ENCODE measurements at regions not wholly inside any gene's neighbourhood (a gene's known extent, or its start where the extent isn't known, plus 50 kb on each side); places are given as distances from the start of the nearest gene placed in this dataset.
A peak's percentile ranks its signal among the peaks of the same experiment; 100 is the strongest.

- H3K4me1 ChIP-seq (ENCODE audit: control insufficient read depth, insufficient read depth, low read length): peaks cover 6% of the 10 kb centered on the region
- H3K9me3 ChIP-seq (ENCODE audit: control insufficient read depth, insufficient read depth, low read depth, low read length): no peaks in the 10 kb centered on the region
- H3K27ac ChIP-seq (ENCODE audit: extremely low read depth, low read depth, low read length): no peak overlapping the region
- ChIA-PET POLR2A (no interaction called here), CTCF (no interaction called here)
- TF ChIP-seq SETDB1 (IDR thresholded peaks at IDR 0.05; ENCODE audit: insufficient read length, low read length): peak; percentile 43
- no peak for TF ChIP-seq ZBTB49 (tag by site-specific recombination; IDR thresholded peaks at IDR 0.05; ENCODE audit: low read depth)
- no peak overlapping the region for H3K4me3 ChIP-seq (ENCODE audit: low read depth, low read length)
- H3K36me3 ChIP-seq (ENCODE audit: control insufficient read depth in 2 of 2, insufficient read depth in 1 of 2, low read length in 2 of 2): no peaks in the 10 kb centered on the region
Measured at GRCh38 chr4:4658052-4658451, 116.2 kb upstream of the STX18 start.

- POLR2A ChIA-PET: no interaction called here
- CTCF ChIA-PET: interaction anchor here (0.9 kb wide), 1 partner anchor 125 kb away, joined by 3 read pairs; no protein-coding TSS in a partner anchor
- H3K36me3 ChIP-seq (ENCODE audit: control insufficient read depth in 2 of 2, insufficient read depth in 1 of 2, low read length in 2 of 2): no peaks in the 10 kb centered on the region
Measured at GRCh38 chr4:4656977-4657376, 115.1 kb upstream of the STX18 start.

More at GRCh38 chr4:4656977-4657376, 115.1 kb upstream of the STX18 start:
- TF ChIP-seq ZNF48 (tag by site-specific recombination; IDR thresholded peaks at IDR 0.05) (no peak), SP7 (tag by site-specific recombination; IDR thresholded peaks at IDR 0.05) (no peak), TRIM28 (IDR thresholded peaks at IDR 0.05; ENCODE audit: borderline replicate concordance, low read length) (no peak), SALL2 (tag by site-specific recombination; IDR thresholded peaks at IDR 0.05; ENCODE audit: borderline replicate concordance) (no peak), ZFP37 (tag by site-specific recombination; IDR thresholded peaks at IDR 0.05) (no peak), ZNF530 (tag by site-specific recombination; IDR thresholded peaks at IDR 0.05; ENCODE audit: low read depth) (no peak), ZNF311 (tag by site-specific recombination; IDR thresholded peaks at IDR 0.05; ENCODE audit: borderline replicate concordance) (no peak), ZNF837 (tag by site-specific recombination; IDR thresholded peaks at IDR 0.05) (no peak), ZNF629 (tag by site-specific recombination; IDR thresholded peaks at IDR 0.05) (no peak), PRDM2 (tag by site-specific recombination; IDR thresholded peaks at IDR 0.05; ENCODE audit: borderline replicate concordance) (no peak), EGR2 (tag by site-specific recombination; IDR thresholded peaks at IDR 0.05; ENCODE audit: low read depth) (no peak), ZSCAN4 (tag by site-specific recombination; IDR thresholded peaks at IDR 0.05) (no peak), ZBTB20 (tag by site-specific recombination; IDR thresholded peaks at IDR 0.05) (no peak), ZBTB1 (tag by site-specific recombination; IDR thresholded peaks at IDR 0.05) (no peak), WT1 (tag by site-specific recombination; IDR thresholded peaks at IDR 0.05) (no peak), ZNF777 (tag by site-specific recombination; IDR thresholded peaks at IDR 0.05; ENCODE audit: borderline replicate concordance) (no peak), SCRT1 (tag by site-specific recombination; IDR thresholded peaks at IDR 0.05; ENCODE audit: borderline replicate concordance) (no peak), ZNF610 (tag by site-specific recombination; IDR thresholded peaks at IDR 0.05; ENCODE audit: borderline replicate concordance) (no peak)
- no peak overlapping the region for H3K27ac ChIP-seq (ENCODE audit: extremely low read depth, low read depth, low read length)
- peaks cover 6% of the 10 kb centered on the region for H3K4me1 ChIP-seq (ENCODE audit: control insufficient read depth, insufficient read depth, low read length)
- H3K9me3 ChIP-seq (ENCODE audit: control insufficient read depth, insufficient read depth, low read depth, low read length): no peaks in the 10 kb centered on the region
- no peak overlapping the region for H3K4me3 ChIP-seq (ENCODE audit: low read depth, low read length)

Data from HEK293 (cell line).